M059J (cell line): ENCODE measurements at regions not wholly inside any gene's neighbourhood (a gene's known extent, or its start where the extent isn't known, plus 50 kb on each side); places are given as distances from the start of the nearest gene placed in this dataset.
"Not testable (repeated sequence)": the region's sequence is repeated elsewhere in the genome, so short reads cannot be mapped to it uniquely, and the experiment has no call there.

Experiments used
- DNase-seq: peaks from one replicate; pipeline ENCODE4 v3.0.0-alpha.2; 2012; ENCODE audit warnings: low read depth

DNA sequence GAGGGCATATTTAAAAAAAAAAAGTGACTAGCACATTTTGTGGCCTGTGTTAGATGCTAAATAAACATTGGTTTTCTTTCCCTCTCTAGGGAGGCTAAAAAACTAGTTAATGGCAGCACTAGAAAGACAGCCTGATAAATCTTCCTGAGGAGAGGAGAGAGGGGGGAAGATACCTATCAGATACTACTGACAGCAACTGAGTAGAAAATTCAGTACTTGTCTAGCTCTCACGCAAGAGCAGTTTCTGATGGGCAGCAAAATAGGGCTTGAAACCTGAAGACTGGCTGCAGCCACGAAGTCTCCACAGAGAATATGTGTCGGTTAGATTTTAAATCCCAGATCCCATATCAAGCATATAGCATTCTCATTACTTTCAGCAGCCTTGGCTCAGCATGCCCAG is 388.2 kb downstream of the KCNA4 start:
- DNase-seq = no peak

DNA sequence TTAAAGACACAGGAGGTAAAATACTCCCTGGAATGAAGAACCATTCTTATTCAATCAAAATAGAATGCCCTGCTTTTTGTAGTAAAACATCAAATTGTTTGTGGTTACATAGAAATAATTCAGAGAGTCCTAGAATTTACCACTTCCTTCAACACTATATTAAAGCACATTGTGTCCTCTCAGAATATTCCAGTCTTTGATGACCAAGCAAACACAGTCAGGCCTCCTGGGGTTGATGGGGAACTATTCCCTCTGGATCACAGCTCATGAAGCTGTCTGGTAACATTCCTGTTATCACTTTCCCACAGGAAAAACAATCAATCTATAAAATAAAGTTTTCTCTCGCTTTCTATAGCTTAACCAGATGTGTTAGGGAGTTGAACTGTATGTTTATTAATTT is 389.3 kb downstream of the KCNA4 start:
- DNase-seq = no peak

DNA sequence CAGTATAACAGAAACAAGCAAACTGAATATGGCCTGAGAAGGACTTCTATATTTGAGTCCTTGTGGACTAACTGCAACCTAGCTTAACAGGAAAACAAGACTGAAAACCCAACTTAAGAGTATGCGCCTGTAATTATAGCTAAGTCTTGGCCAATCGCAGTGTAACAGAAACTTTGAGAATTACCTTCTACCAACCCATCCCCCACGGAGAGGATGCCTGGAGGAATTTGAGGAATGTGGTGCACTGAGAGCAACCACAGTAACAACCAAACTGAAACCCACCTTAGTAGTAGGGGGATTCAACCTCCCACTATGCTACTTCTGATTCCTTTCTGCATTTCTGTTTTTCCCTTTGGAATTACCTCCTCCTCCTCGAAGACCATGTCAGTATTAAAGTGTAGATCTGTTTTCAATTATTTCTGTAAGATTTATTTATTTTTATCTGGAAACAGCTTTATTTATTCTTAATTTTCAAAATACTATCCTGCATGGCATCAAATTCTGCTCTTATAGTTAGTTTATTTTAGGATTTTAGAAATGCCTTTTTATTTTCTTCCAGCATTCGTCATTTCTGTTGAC is 393.6 kb downstream of the KCNA4 start:
- DNase-seq = no peak

DNA sequence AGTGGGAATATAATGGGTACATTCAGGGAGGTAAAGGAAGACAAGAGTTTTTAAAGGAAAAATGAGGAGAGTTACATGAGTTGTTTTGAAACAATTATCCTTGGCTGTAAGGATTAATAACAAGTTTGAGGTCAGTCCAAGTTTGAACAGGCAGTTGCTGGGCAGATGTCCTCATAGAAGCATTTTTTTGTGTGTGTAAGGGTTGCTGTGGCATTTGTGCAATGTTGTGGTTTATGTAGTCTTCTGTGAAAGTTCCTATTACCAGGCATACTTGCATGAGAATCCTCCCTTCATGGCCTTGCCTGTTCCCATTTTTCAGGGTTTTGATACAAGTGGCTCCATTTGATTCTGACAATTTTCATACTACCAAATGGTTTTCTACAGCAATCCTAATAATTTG is 400.2 kb downstream of the KCNA4 start:
- peak; percentile 6 for DNase-seq

DNA sequence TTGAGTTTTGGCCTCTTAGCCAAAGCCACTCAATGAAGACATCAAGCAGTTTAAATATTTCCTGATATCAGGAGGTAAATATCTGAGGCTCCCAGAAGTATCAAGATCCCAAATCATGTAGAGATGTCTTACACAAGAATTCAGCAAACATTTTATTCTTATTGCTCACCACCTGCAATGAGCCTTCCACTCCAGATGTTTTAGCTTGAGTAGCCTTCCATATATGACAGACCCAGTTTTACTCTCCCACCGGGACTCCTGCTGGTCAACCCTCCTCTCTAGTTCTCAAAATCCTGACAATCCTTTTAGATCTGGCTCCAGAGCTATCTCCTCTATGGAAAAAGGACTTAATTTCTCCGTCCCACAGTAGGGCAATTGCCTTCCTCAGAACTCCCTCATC is 404.4 kb downstream of the KCNA4 start:
- no peak for DNase-seq

DNA sequence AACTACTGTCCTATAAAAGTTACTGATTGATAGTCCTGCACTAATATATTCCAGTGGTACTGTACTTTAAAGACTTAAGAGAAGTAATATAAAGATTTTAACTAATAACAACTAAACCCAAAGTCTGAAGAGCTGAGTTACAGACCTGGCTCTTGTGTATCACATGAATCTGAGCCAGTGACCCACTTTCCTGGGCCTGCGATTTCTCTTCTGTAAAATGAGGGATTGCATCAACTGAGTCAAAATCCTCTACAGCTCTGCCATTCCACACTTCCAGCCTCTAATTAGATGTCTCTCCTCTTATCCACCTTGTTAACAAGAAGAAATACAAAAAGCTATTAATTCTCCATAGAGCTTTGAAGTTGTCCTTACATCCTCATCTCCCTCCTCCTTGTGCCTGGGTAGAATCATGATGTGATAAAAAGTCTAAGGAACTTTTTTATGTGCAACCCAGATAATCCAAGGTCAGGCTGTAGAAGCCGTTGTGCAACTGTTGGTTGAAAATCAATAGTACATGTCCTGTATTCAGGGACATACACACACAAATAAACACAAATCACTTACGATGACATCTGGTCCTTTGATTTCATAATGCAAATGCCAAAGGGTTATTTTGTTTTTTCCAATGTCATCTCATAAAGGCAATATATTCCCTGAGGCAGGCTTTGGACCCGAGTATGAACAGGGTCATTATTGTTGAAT is 410.3 kb downstream of the KCNA4 start:
- no peak for DNase-seq

DNA sequence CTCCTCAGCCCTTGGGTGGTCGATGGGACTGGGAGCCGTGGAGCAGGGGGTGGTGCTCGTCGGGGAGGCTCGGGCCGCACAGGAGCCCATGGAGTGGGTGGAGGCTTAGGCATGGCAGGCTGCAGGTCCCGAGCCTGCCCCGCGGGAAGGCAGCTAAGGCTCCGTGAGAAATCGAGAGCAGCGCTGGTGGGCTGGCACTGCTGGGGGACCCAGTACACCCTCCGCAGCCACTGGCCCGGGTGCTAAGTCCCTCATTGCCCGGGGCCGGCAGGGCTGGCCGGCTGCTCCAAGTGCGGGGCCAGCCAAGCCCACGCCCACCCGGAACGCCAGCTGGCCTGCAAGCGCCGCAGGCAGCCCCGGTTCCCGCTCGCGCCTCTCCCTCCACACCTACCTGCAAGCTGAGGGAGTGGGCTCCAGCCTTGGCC is 416.7 kb downstream of the KCNA4 start:
- not testable (repeated sequence) for DNase-seq

DNA sequence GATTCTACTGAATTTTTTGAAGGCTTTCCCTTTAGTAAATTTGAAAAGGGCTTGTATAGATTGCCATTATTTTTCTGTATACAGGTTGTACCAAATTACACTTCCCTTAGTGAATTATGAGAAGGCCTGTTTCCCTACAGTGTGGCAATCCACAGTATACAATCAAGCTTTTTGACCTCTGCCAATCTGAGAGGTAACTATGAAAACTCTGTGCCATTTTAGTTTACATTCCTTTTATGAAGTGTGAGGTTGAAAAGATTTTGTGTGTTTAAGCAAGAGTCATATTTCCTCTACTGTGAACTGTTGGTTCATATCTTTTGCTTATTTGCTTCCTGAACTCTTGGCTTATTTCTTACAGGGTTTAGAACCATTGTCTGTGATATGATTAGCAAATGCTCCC is 432.5 kb downstream of the KCNA4 start:
- no peak for DNase-seq

DNA sequence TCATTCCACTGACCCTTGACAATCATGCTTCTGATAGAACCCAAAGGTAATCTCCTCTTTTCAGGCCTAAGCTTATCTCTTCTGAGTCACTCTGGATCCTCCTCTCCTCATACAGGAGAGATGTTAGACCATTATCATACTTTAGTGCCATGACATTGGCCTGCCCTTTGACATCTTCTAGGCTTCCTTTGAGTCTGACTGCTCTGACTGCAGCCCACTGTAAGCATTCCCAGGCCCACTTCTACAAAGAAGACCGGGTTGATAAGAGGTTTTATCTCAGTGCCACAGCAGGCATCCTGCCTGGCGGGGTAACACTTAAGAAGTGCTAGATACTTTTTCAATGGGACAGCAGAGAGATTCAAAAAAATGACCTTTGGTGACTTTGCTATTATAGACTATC is 438.0 kb downstream of the KCNA4 start:
- DNase-seq = no peak

DNA sequence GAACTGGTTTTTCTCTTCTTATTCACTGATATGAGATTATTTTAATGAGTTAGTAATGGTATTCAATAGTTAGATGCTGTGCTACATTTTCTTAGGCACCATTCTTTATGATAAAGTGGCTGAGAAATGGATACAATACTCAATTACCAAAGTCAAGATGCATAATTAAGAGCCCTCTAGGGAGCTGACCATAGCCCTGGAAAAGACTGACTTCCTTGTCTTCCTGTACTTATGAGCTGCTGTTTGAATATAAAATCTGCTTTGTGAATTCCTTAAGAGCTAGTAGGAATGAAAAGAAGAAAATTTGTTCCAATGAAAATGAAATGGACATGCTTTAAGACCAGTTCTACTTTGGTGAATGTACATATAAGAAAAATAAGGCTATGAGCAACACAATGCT is 452.3 kb downstream of the KCNA4 start:
- DNase-seq = no peak

DNA sequence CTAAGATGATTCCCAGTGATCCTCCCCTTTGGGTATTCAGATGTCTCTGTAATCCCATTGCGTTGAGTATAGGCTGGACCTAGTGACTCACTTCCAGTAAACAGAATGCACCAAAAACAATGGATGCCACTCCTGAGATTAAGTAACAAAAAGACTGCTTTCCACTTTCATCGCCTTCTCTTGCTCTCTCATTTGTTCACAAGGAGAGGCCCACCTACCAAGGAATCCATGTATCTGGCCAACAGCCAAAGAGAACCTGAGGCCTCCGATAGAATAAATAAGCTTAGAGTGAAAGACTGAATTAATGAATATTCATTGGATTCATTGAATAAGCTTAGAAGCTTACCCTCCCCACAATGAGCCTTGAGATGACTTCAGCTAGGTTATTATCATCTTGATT is 454.6 kb downstream of the KCNA4 start:
- DNase-seq = no peak

DNA sequence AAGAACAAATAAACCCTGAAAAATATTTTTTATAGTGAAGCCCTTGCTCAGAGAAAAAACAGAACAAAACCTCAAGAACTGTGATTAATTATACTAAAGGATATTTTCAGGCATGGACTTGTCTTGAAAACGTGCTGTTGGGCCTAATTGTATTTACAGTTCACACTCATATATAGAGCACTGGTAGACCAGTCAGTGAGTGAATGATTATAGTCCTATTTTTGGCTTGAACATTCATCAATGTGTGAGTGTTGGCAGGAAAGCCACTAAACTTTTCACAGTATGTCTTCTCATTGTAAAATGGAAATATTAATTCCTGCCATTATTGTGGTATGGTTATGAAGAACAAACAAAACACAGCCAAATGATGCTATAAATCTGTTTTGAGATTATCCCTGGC is 462.8 kb downstream of the KCNA4 start:
- no peak for DNase-seq

DNA sequence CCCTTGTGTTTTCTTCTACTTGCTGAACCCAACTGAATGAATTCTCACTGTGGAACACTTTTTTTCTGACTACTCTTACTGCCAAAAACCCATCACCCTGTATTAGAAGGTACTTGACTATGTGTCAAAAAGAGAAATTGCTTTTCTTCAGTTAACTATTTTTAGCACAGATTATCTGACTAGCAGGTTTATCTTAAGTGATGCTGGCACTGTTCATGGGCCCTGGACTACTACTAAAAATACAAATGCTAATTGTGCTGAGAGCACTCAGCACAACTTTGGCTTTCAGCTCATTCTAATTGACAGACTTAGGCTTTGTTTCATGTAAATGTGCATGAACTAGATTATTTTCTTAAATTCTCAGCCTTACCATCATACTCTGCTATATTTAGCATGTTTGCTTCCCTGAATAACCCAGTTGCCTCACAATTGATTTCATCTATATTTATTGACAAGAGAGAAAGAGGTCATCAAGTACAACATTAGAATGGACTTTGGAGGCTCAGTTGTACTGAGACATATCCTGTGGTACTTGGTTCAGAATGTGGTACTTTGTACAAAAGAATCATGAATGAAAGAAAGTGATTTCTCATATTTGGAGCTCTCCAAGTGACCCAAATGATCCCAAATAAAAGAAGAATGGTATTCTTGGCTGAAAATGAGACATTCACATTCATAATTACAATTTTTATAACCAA is 478.3 kb downstream of the KCNA4 start:
- DNase-seq = no peak

DNA sequence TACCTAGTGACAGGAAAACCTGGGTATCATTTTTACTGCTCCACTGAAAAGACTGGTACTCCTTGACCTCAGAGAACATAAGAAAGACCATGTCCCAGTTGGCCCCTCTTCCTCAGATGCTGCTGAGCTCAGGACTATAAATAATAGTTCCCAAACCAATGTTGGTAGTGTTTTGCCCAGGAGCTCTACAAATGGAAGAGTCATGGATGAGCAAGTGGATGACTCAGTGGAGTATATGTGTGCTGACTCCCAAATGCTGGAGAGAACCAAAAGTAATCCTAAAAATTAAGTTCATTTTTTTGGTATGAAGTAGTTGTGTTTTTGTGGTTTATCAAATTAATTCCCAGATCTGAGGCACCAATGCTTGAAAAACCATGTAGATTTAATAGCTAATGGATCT is 482.0 kb downstream of the KCNA4 start:
- DNase-seq = peak; percentile 30

DNA sequence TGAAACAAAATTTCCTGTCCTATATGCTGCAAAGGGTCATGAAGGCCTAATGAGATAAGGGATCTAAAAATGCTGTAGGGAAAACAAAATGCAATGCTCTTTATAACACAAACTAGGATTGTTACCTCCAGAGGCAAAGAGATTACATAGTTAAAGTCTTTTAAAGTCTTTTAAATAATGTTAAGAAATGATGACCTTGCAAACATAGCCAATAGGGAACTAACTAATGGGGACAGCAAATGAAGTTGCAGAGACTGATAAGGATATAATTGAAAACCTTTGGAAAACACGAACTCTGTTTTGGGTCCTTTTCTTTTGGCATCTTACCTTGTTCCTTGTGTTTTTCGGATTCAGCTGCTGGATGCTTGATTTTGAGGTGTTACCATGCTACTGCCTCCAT is 485.9 kb downstream of the KCNA4 start:
- DNase-seq = no peak

DNA sequence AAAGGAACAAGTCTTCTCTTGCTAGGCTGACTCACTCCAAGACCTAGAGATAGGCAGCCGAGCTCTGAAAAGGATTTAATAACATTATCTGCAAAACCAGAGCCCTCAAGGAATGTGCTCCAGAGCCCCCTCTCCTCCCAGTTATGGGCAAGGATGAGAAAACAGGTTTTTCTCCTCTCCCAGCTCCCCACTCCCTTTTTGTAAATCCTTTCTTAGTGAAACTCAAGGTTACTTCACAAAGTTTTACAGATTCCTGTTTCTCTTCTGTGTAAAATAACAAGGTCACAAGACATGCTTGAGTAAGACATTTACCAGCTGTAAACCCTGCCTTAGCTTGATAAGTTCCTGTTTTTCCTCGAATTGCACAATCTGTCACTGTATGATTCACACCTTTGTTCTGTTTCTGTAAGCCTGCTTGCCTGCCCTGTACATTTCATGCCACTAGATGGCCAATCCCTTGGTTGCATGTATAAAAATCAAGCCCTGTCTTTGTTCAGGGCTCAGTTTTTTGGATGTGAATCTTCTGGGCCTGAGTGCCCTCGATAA is 489.4 kb downstream of the KCNA4 start:
- DNase-seq = peak; percentile 65

DNA sequence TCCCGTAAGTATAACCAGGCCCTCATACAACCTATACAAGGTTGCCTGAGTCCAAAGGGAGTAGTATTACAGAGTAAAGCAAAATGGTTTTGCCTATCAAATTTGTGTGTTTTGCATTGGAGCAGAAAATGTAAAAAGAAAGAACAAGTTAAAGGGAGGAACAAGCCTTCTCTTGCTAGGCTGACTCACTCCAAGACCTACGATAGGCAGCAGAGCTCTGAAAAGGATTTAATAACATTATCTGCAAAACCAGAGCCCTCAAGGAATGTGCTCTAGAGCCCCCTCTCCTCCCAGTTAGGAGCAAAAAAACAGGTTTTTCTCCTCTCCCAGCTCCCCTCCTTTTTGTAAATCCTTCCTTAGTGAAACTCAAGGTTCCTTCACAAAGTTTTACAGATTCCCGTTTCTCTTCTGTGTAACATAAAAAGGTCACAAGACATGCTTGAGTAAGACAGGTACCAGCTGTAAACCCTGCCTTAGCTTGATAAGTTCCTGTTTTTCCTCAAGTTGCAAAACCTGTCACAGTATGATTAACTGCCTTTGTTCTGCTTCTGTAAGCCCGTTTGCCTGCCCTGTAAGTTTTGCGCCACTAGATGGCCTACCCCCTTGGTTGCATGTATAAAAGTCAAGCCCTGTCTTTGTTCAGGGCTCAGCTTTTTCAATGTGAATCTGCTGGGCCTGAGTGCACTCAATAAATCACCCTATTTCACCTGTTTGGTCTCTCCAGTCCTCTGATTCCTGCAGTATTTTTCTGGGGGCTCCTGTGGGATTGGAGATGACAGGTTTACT is 498.2 kb downstream of the KCNA4 start:
- DNase-seq = no peak

DNA sequence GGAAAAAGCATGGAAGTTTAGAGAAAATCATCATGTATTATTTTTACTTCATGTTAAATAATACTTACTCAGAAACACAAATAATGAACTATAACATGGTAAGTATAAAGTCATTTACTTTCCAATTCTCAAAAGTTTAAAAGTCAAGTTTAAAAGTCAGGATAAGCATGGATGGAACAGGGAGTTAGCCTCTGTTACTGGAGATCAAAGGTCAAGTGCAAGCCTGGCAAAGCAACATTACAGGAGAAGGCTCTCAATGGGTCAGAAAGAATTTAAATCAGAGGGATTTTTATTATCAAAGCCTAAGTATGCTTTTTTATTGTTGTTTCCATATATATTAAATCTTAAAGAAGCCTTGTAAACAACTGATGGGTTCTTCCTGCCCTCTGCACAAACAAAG is 505.4 kb downstream of the KCNA4 start:
- DNase-seq = no peak

DNA sequence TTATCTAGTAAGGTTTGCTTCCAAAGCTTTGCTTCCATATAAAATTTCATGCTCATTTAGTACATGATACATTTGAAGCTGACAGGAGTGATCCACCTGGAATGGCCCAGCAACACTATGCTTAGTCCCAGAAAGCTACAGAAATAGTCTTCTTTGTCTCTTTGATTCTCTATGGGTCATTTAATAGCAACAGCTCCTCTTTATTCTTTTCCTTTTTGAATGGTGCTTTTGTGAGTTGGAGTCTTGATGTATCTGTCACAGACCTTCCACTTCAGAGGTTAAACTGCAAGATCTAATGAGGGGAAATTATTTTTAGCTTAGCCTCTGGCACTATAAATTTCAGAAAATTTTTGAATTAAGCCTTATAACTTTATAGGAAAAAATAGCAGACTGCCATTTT is 509.5 kb downstream of the KCNA4 start:
- DNase-seq = no peak

DNA sequence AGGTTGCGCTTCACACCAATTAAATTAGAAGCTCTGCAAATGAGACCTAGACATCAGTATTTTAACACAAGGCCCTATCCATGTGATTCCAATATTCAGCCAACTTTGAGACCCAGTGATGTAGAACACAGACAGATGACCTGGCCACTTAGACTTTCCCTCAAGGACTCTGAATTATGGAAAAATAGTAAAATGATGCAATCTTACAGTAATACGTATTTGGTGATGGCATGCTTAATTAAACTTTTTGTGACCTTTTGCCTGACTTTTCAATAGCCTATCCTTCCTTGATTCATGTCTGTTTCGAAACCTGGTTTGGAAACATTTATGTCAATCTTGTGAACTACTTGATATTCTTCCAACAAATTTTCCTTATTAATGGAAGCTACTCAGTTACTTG is 521.2 kb downstream of the KCNA4 start:
- no peak for DNase-seq

DNA sequence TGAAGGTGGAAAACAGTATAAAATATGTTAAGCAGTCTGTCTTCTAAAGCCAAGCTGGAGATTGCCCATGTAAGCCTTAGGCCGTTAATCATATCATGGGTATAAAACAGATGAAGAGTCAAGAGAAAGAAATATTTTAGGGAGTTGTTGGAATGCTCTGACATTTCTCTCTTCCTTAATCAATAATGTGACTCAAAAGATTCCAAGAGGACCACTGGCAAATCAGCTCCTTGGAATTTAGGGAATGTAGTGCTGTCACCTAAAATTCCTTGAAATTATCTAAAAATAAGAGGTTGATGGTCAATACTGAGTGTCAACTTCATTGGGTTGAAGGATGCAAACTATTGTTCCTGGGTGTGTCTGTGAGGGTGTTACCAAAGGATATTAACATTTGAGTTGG is 525.9 kb downstream of the KCNA4 start:
- no peak for DNase-seq

DNA sequence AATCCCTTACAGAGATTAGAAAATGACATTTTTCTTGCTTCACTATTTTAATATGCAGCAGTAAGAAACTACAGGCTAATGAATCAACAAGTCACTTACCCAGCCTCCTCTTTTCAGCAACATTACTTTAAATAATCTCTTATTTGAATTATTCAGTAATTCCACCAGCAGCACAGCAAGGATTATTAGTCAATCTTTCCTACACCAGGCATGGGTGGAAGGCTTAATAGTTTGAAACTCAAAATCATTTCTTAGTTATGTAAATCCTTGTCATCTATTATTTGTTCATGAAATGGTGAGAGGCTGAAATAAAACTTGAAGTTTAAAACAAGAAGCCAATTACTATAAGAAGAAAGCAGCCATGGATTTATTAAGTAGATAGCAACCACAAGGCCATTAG is 530.5 kb downstream of the KCNA4 start:
- DNase-seq = no peak
